Coronary artery (tissue), 2 donors: ENCODE measurements at regions not wholly inside any gene's neighbourhood (a gene's known extent, or its start where the extent isn't known, plus 50 kb on each side); places are given as distances from the start of the nearest gene placed in this dataset.

Source experiments
- DNase-seq: peaks from one replicate; pipeline ENCODE4 v3.0.0-alpha.2; 2017; ENCODE audit warnings: low spot score
- H3K27ac ChIP-seq, 2 donors: fragments of 200-600 bp; sonication (generic); one replicate each; pipeline ENCODE4 v1.5.1; 2016 to 2019
- H3K4me3 ChIP-seq: fragments of 200-600 bp; sonication (generic); 2 replicates; pipeline ENCODE4 v1.5.1; 2016; ENCODE audit warnings: mild to moderate bottlenecking, moderate library complexity
- CTCF ChIP-seq: fragments of 200-600 bp; sonication (generic); IDR thresholded peaks from one replicate; pipeline ENCODE4 v1.5.1; 2019; ENCODE audit warnings: antibody characterized with exemption

- H3K27ac ChIP-seq, result no peak overlapping the region
- TF ChIP-seq CTCF, result no peak
- DNase-seq, result no peak
- no peak overlapping the region for H3K4me3 ChIP-seq
Observed at GRCh38 chr17:10992106-10992880, 154.4 kb upstream of the PIRT start.

- no peak for DNase-seq
- Histone ChIP-seq H3K4me3 (no peak overlapping the region), H3K27ac (no peak overlapping the region)
- TF ChIP-seq CTCF, result no peak
Observed at GRCh38 chr17:10987786-10988185, 149.9 kb upstream of the PIRT start.

GRCh38 chr17:10984220-10984619 lies 146.3 kb upstream of the PIRT start:
- no peak for TF ChIP-seq CTCF
- Histone ChIP-seq H3K4me3 (no peak overlapping the region), H3K27ac (no peak overlapping the region)
- DNase-seq, result no peak

- no peak overlapping the region for H3K27ac ChIP-seq
- H3K4me3 ChIP-seq, result no peak overlapping the region
- DNase-seq, result no peak
- TF ChIP-seq CTCF, result no peak
Observed at GRCh38 chr17:10976401-10976800, 138.5 kb upstream of the PIRT start.

GRCh38 chr17:10968007-10968406 lies 130.1 kb upstream of the PIRT start:
- TF ChIP-seq CTCF, result no peak
- no peak overlapping the region for H3K27ac ChIP-seq
- DNase-seq, result no peak
- H3K4me3 ChIP-seq, result no peak overlapping the region

GRCh38 chr17:10956821-10957220 lies 118.9 kb upstream of the PIRT start:
- no peak overlapping the region for H3K27ac ChIP-seq
- DNase-seq, result no peak
- no peak for TF ChIP-seq CTCF
- H3K4me3 ChIP-seq, result no peak overlapping the region

GRCh38 chr17:10944819-10945218 lies 106.9 kb upstream of the PIRT start:
- DNase-seq, result no peak

More at GRCh38 chr17:10944819-10945218, 106.9 kb upstream of the PIRT start:
- no peak for TF ChIP-seq CTCF
- Histone ChIP-seq H3K27ac (no peak overlapping the region), H3K4me3 (no peak overlapping the region)
